Effector memory CD4-positive, alpha-beta T cell (primary cell): ENCODE measurements at regions not wholly inside any gene's neighbourhood (a gene's known extent, or its start where the extent isn't known, plus 50 kb on each side); places are given as distances from the start of the nearest gene placed in this dataset.
"Not testable (repeated sequence)": the region's sequence is repeated elsewhere in the genome, so short reads cannot be mapped to it uniquely, and the experiment has no call there.

ENCODE experiments used
- DNase-seq, 3 donors: peaks; one replicate each; pipeline ENCODE4 v3.0.0-alpha.2; 2020
- H3K27ac ChIP-seq: 2 replicates; pipeline ENCODE4 v1.7.0; 2013; ENCODE audit warnings: mild to moderate bottlenecking, low read length, moderate library complexity; ENCODE audit not compliant: insufficient read depth, poor library complexity, severe bottlenecking
- H3K27me3 ChIP-seq: replicated peaks from 2 replicates; pipeline ENCODE4 v1.7.0; 2013; ENCODE audit warnings: mild to moderate bottlenecking, low read length; ENCODE audit not compliant: insufficient read depth, control insufficient read depth, poor library complexity, severe bottlenecking
- H3K36me3 ChIP-seq: 2 replicates; pipeline ENCODE4 v1.7.0; 2013; ENCODE audit warnings: mild to moderate bottlenecking, low read length, moderate library complexity; ENCODE audit not compliant: control insufficient read depth, insufficient read depth
- H3K4me1 ChIP-seq: 2 replicates; pipeline ENCODE4 v1.7.0; 2013; ENCODE audit warnings: low read length, mild to moderate bottlenecking; ENCODE audit not compliant: control insufficient read depth, insufficient read depth, poor library complexity, severe bottlenecking
- H3K4me3 ChIP-seq: 2 replicates; pipeline ENCODE4 v1.7.0; 2013; ENCODE audit warnings: low read length, low read depth, mild to moderate bottlenecking; ENCODE audit not compliant: insufficient read depth, poor library complexity, severe bottlenecking
- H3K9me3 ChIP-seq: 2 replicates; pipeline ENCODE4 v1.7.0; 2013; ENCODE audit warnings: mild to moderate bottlenecking, low read length, moderate library complexity; ENCODE audit not compliant: control insufficient read depth

DNA sequence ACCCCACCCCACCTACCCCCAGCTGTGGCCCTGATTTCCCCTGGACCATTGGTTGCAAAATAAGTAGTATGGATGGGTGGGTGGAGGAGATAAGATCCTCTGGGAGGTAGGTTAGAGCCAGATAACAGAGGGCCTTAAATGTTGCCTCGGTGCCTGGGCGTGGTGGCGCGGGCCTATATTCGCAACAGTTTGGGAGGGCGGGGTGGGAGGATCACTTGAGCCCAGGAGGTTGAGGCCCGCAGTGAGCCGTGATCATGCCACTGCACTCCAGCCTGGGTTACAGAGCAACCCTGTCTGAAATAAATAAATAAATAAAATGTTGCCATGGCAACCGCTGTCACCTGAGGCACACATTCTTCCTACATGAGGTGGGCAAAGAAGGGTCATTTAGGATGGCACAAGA, 103.3 kb upstream of the GATA6 start:
- Histone ChIP-seq H3K9me3 (no peaks in the 10 kb centered on the region), H3K4me1 (no peaks in the 10 kb centered on the region), H3K27me3 (no peaks in the 10 kb centered on the region), H3K36me3 (no peaks in the 10 kb centered on the region), H3K4me3 (no peak overlapping the region), H3K27ac (no peak overlapping the region)
- DNase-seq = no peak

DNA sequence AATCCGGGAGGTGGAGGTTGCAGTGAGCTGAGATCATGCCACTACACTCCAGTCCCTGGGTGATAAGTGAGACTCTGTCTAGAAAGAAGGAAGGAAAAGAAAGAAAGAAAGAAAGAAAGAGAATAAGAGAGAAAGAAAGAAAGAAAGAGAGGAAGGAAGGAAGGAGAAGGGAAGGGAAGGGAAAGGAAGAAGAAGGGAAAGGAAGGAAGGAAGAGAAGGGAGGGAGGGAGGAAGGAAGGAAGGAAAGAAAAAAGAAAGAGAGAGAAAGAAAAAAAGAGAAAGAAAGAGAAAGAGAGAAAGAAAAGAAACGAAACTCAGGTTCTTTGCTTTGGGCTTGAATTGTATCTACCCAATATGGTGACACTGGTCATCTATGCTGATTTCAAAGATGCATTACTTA, 102.3 kb upstream of the GATA6 start:
- DNase-seq = no peak
- Histone ChIP-seq H3K27ac (no peak overlapping the region), H3K27me3 (no peaks in the 10 kb centered on the region), H3K36me3 (no peaks in the 10 kb centered on the region), H3K4me1 (no peaks in the 10 kb centered on the region), H3K9me3 (no peaks in the 10 kb centered on the region), H3K4me3 (no peak overlapping the region)

- H3K4me3 ChIP-seq = no peak overlapping the region
These were observed 101.7 kb upstream of the GATA6 start for GRCh38 chr18:22067682-22068081.

DNA sequence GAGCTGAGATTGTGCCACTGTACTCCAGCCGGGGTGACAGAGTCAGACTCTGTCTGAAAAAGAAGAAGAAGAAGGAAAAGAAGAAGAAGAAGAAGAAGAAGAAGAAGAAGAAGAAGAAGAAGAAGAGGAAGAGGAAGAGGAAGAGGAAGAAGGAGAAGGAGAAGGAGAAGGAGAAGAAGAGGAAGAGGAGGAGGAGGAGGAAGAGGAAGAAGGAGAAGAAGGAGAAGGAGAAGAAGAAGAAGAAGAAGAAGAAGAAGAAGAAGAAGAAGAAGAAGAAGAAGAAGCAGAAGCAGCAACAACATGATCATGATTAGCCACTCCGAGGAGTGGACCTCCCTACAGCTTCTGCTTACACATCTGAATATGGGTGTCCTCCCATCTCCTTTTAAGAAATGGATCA, 100.6 kb upstream of the GATA6 start:
- H3K4me3 ChIP-seq, H3K4me1 ChIP-seq, H3K9me3 ChIP-seq: not testable (repeated sequence)

More at GRCh38 chr18:22067682-22068081, 101.7 kb upstream of the GATA6 start:
- no peak overlapping the region for H3K27ac ChIP-seq
- H3K4me1 ChIP-seq = no peaks in the 10 kb centered on the region
- H3K27me3 ChIP-seq = no peaks in the 10 kb centered on the region
- DNase-seq = no peak
- no peaks in the 10 kb centered on the region for H3K9me3 ChIP-seq
- H3K36me3 ChIP-seq = no peaks in the 10 kb centered on the region

DNA sequence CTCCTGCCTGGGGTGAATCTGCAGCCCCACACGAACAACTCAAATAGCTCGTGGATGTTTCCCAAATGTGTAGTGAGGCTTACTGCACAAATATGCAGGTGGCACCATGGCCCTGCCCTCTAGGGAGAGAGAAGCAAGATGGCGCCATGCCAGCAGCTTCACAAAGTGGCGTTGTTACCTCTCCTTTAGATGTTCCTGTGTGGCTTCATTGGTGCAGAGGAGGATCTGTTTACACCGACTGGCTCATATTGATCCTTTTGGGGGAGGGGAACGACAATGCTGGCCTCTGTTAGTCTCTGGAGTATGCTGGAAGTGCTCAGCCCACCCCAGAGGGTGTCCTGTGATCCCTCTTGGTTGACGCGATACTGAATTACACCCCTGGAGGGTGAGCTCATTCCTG, 99.5 kb upstream of the GATA6 start:
- H3K27me3 ChIP-seq = no peaks in the 10 kb centered on the region
- no peaks in the 10 kb centered on the region for H3K36me3 ChIP-seq
- H3K27ac ChIP-seq = no peak overlapping the region

More for the DNA sequence above, 100.6 kb upstream of the GATA6 start:
- not testable (repeated sequence) for H3K27ac ChIP-seq, H3K36me3 ChIP-seq, H3K27me3 ChIP-seq, DNase-seq

GRCh38 chr18:22073411-22073810, 96.0 kb upstream of the GATA6 start:
- no peak for DNase-seq
- Histone ChIP-seq H3K4me1 (no peaks in the 10 kb centered on the region), H3K27me3 (no peaks in the 10 kb centered on the region), H3K9me3 (no peaks in the 10 kb centered on the region), H3K27ac (no peak overlapping the region), H3K36me3 (no peaks in the 10 kb centered on the region), H3K4me3 (no peak overlapping the region)

More for the DNA sequence above, 99.5 kb upstream of the GATA6 start:
- no peak overlapping the region for H3K4me3 ChIP-seq
- no peaks in the 10 kb centered on the region for H3K4me1 ChIP-seq
- no peaks in the 10 kb centered on the region for H3K9me3 ChIP-seq
- no peak for DNase-seq

DNA sequence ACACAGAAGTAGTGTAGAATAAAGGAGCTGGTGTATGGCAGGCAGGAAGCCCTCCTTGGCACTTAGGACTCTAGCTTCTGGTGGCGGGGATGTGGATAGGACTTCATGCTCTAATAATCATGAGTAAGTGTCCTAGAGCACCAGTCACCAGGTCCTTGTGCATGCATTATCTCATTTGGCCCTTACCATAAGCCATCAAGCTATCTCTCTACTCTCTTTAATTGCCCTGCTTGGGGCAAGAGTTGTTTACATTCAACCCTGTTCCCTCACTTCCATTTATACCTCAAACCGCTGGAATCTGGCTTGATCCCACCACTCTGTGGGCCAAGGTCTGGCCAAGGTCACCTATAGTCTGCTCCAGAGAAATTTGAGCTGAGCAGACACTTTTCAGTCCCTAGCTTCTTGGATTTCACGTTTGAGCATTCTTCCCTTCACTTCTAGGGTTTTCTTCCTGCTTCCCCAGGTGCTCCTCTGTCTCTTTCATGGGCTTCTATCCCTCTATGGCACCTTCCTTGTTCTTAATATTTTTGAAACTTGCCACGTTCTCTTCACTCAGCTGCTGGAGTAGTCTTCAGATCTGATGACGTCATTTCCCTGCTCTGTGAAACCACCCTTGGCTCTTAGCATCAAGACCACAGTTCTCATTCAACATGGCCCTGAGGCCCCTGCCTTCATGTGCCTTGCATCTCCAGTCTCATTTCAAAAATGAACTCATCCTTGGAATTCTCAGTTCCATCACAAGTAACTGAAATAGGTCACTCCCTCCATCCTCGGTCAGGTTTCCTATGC, 94.9 kb upstream of the GATA6 start:
- H3K36me3 ChIP-seq = no peaks in the 10 kb centered on the region
- H3K4me1 ChIP-seq = no peaks in the 10 kb centered on the region
- H3K27me3 ChIP-seq = no peaks in the 10 kb centered on the region
- H3K27ac ChIP-seq = no peak overlapping the region
- H3K4me3 ChIP-seq = no peak overlapping the region
- no peak for DNase-seq
- no peaks in the 10 kb centered on the region for H3K9me3 ChIP-seq

DNA sequence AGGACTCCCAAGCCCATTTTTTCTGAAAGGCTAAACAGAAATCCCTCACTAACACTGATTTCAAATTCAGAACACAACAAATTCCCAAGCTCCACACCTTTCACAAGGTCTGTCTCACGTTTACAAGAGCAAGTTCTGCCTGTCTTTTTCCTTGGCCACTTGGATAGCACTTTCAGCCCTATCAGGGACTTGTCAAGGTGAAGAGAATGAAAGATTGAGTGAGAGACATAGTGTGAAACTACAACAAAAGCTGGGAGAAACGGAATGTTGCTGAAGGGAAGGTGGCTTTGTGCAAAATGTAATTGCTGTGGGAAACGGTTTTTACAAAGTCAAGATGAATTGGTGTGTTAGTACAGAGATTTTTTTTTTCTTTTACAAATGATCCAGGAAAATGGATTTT, 89.4 kb upstream of the GATA6 start:
- Histone ChIP-seq H3K27me3 (no peaks in the 10 kb centered on the region), H3K9me3 (no peaks in the 10 kb centered on the region), H3K27ac (no peak overlapping the region), H3K4me1 (no peaks in the 10 kb centered on the region), H3K36me3 (no peaks in the 10 kb centered on the region), H3K4me3 (no peak overlapping the region)
- no peak for DNase-seq

- H3K4me3 ChIP-seq = no peak overlapping the region
- no peaks in the 10 kb centered on the region for H3K36me3 ChIP-seq
- DNase-seq = no peak
- H3K9me3 ChIP-seq = no peaks in the 10 kb centered on the region
- H3K4me1 ChIP-seq = no peaks in the 10 kb centered on the region
- no peak overlapping the region for H3K27ac ChIP-seq
- no peaks in the 10 kb centered on the region for H3K27me3 ChIP-seq
These were observed 87.0 kb upstream of the GATA6 start for GRCh38 chr18:22082408-22082807.

GRCh38 chr18:22084547-22084946, 84.8 kb upstream of the GATA6 start:
- H3K27ac ChIP-seq = no peak overlapping the region
- H3K9me3 ChIP-seq = no peaks in the 10 kb centered on the region
- DNase-seq = no peak
- no peaks in the 10 kb centered on the region for H3K4me1 ChIP-seq
- no peaks in the 10 kb centered on the region for H3K27me3 ChIP-seq
- no peaks in the 10 kb centered on the region for H3K36me3 ChIP-seq
- H3K4me3 ChIP-seq = no peak overlapping the region
